ENCODE measurements at regions not wholly inside any gene's neighbourhood (a gene's known extent, or its start where the extent isn't known, plus 50 kb on each side); places are given as distances from the start of the nearest gene placed in this dataset.

DNA sequence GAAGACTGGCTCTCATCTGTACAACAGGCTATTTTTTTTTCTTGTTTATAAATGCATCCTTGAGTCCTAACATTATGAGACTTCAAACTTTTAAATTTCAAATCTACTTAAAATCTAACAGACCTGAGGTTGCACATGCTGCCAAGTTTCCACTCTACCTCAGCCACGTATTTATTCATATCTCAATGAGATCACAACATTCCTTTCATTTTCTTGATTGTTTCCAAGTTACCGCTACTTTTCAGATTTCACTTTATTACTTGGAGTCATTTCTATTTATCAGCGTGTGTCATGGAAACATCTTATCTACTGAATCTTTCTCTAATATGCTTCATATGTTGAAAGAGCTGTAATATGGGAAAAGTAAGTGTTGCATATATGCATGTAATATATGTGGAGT, 1257.5 kb upstream of the ATXN8OS start:
- Mint-ChIP-seq H3K4me3 (no peak overlapping the region), H3K27me3 (ENCODE audit: insufficient read depth, low read depth) (no peaks in the 10 kb centered on the region), H3K36me3 (no peaks in the 10 kb centered on the region), H3K9me3 (peaks cover 2% of the 10 kb centered on the region), H3K4me1 (no peaks in the 10 kb centered on the region), H3K27ac (no peak overlapping the region)
- no peak overlapping the region for H3K4me2 ChIP-seq
- H3K9ac ChIP-seq, result no peak overlapping the region
- H3K4me1 ChIP-seq, result no peaks in the 10 kb centered on the region
- no peak for TF ChIP-seq EZH2phosphoT487 (IDR thresholded peaks at IDR 0.05)
- no peak for TF ChIP-seq EZH2 (IDR thresholded peaks at IDR 0.05)
- TF ChIP-seq, protein P1, sequence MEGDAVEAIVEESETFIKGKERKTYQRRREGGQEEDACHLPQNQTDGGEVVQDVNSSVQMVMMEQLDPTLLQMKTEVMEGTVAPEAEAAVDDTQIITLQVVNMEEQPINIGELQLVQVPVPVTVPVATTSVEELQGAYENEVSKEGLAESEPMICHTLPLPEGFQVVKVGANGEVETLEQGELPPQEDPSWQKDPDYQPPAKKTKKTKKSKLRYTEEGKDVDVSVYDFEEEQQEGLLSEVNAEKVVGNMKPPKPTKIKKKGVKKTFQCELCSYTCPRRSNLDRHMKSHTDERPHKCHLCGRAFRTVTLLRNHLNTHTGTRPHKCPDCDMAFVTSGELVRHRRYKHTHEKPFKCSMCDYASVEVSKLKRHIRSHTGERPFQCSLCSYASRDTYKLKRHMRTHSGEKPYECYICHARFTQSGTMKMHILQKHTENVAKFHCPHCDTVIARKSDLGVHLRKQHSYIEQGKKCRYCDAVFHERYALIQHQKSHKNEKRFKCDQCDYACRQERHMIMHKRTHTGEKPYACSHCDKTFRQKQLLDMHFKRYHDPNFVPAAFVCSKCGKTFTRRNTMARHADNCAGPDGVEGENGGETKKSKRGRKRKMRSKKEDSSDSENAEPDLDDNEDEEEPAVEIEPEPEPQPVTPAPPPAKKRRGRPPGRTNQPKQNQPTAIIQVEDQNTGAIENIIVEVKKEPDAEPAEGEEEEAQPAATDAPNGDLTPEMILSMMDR (IDR thresholded peaks at IDR 0.05), result no peak
- H3K79me2 ChIP-seq (ENCODE audit: low read depth), result no peaks in the 10 kb centered on the region
- no peaks in the 10 kb centered on the region for H4K20me1 ChIP-seq (ENCODE audit: low read depth)
- H3K36me3 ChIP-seq, result no peaks in the 10 kb centered on the region
- H3K4me3 ChIP-seq, result no peak overlapping the region
- no peak for DNase-seq (ENCODE audit: low spot score)
- no peaks in the 10 kb centered on the region for H3F3A ChIP-seq (ENCODE audit: low read depth)
- no peaks in the 10 kb centered on the region for H3K27me3 ChIP-seq
- no peaks in the 10 kb centered on the region for H3K9me3 ChIP-seq (ENCODE audit: low read depth)
- peak overlapping the region; percentile 81 for H2AFZ ChIP-seq (replicated peaks)
- H3K27ac ChIP-seq, result no peak overlapping the region

DNA sequence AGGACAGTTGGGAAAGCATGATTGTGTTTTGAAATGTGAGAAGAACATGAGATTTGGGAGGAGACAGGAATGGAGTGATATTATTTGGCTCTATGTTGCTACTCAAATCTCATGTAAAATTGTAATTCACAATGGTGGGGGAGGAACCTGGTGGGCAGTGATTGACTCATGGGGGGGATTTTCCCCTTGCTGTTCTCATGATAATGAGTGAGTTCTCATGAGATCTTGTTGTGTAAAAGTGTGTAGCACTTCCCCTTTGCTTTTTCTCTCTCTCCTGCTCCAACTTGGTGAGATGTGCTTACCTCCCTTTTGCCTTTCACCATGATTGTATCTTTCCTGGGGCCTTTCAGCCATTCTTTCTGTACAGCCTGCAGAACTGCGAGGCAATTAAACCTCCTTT, 1261.0 kb upstream of the ATXN8OS start:
- no peak for DNase-seq (ENCODE audit: low spot score)
- no peaks in the 10 kb centered on the region for H3K4me1 ChIP-seq
- no peaks in the 10 kb centered on the region for H3K9me3 ChIP-seq (ENCODE audit: low read depth)
- H3K9me3 Mint-ChIP-seq, result peaks cover 2% of the 10 kb centered on the region
- no peaks in the 10 kb centered on the region for H3K36me3 Mint-ChIP-seq
- no peaks in the 10 kb centered on the region for H3F3A ChIP-seq (ENCODE audit: low read depth)
- no peak overlapping the region for H3K4me3 Mint-ChIP-seq
- H2AFZ ChIP-seq (replicated peaks), result no peak overlapping the region
- H3K27ac Mint-ChIP-seq, result no peak overlapping the region
- H3K27ac ChIP-seq, result no peak overlapping the region
- no peak overlapping the region for H3K9ac ChIP-seq
- no peaks in the 10 kb centered on the region for H3K79me2 ChIP-seq (ENCODE audit: low read depth)
- no peak for TF ChIP-seq EZH2 (IDR thresholded peaks at IDR 0.05)
- TF ChIP-seq EZH2phosphoT487 (IDR thresholded peaks at IDR 0.05), result no peak
- TF ChIP-seq, protein P1 (IDR thresholded peaks at IDR 0.05), result no peak
- H3K4me3 ChIP-seq, result no peak overlapping the region
- no peaks in the 10 kb centered on the region for H4K20me1 ChIP-seq (ENCODE audit: low read depth)
- H3K27me3 Mint-ChIP-seq (ENCODE audit: insufficient read depth, low read depth), result no peaks in the 10 kb centered on the region
- H3K4me2 ChIP-seq, result no peak overlapping the region
- no peaks in the 10 kb centered on the region for H3K36me3 ChIP-seq
- no peaks in the 10 kb centered on the region for H3K4me1 Mint-ChIP-seq
- no peaks in the 10 kb centered on the region for H3K27me3 ChIP-seq

DNA sequence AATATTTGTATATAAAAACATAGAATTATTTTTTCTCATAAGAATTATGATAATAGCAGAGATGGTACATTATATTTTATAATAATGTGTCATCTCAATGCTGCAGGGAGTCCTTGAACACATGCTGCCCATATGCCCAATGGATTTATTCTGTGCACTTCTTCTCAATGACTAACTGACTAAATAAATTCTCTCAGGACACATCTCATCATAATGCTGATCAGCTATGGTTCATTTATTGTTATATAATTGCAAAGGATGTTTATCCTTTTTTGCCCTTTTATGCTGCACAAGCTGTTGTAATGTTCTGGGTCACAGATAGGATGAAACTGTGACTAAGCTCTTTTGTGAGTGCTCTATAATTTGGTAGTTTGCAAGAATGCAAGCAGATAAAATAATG, 1273.3 kb upstream of the ATXN8OS start:
- Histone ChIP-seq H3K4me1 (peaks cover 5% of the 10 kb centered on the region), H3F3A (ENCODE audit: low read depth) (no peaks in the 10 kb centered on the region), H4K20me1 (ENCODE audit: low read depth) (no peaks in the 10 kb centered on the region), H3K4me2 (no peak overlapping the region), H3K4me3 (no peak overlapping the region), H3K9me3 (ENCODE audit: low read depth) (no peaks in the 10 kb centered on the region), H3K27me3 (no peaks in the 10 kb centered on the region), H2AFZ (replicated peaks) (no peak overlapping the region), H3K79me2 (ENCODE audit: low read depth) (no peaks in the 10 kb centered on the region), H3K9ac (no peak overlapping the region), H3K27ac (no peak overlapping the region), H3K36me3 (no peaks in the 10 kb centered on the region)
- H3K36me3 Mint-ChIP-seq, result no peaks in the 10 kb centered on the region
- H3K9me3 Mint-ChIP-seq, result no peaks in the 10 kb centered on the region
- peaks cover 4% of the 10 kb centered on the region for H3K4me1 Mint-ChIP-seq
- H3K27me3 Mint-ChIP-seq (ENCODE audit: insufficient read depth, low read depth), result no peaks in the 10 kb centered on the region
- H3K27ac Mint-ChIP-seq, result no peak overlapping the region
- no peak for DNase-seq (ENCODE audit: low spot score)
- TF ChIP-seq EZH2phosphoT487 (IDR thresholded peaks at IDR 0.05) (no peak), EZH2 (IDR thresholded peaks at IDR 0.05) (no peak)
- TF ChIP-seq, protein P1 (IDR thresholded peaks at IDR 0.05), result no peak
- no peak overlapping the region for H3K4me3 Mint-ChIP-seq

All from neural progenitor cell (in vitro differentiated cells).